ENCODE measurements at regions not wholly inside any gene's neighbourhood (a gene's known extent, or its start where the extent isn't known, plus 50 kb on each side); places are given as distances from the start of the nearest gene placed in this dataset.
A peak's percentile ranks its signal among the peaks of the same experiment; 100 is the strongest.

DNA sequence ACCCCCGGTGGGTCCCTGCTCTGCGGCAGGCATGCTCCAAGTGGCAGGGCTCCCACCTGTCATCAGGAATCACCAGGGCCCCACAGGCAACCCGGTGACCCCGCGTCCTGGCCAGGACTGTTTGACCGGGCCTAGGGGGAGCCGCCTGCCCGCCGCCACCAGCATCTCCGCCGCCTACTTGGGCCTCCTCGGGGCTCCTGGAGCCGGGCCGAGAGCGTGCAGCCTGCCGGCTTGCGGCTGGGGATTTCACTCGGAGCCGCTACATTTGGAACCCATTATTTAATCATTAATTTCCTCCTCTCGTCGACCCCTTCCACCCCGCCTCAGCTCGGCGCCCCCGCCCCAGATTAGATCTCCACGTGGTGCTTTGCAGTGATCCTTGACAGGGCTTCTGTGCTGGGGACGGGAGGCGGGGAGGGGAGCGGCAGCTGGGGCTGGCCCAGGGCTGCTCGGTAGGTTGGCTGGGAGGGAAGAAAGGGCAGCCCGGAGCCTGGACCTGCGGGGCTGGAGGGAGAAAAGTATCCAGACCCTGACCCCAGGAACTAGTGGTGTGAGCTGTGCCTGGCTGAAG, 295.4 kb downstream of the CYP26B1 start:
- Histone ChIP-seq H3K4me3 (no peak overlapping the region), H3K9me3 (no peaks in the 10 kb centered on the region), H3K36me3 (no peaks in the 10 kb centered on the region), H3K27me3 (no peaks in the 10 kb centered on the region), H3K4me1 (no peaks in the 10 kb centered on the region), H3K27ac (no peak overlapping the region)
- peak in 1 of 3 donors; percentile 36 for DNase-seq
- no peak for TF ChIP-seq POLR2A (IDR thresholded peaks at IDR 0.05)
- TF ChIP-seq, protein P1, sequence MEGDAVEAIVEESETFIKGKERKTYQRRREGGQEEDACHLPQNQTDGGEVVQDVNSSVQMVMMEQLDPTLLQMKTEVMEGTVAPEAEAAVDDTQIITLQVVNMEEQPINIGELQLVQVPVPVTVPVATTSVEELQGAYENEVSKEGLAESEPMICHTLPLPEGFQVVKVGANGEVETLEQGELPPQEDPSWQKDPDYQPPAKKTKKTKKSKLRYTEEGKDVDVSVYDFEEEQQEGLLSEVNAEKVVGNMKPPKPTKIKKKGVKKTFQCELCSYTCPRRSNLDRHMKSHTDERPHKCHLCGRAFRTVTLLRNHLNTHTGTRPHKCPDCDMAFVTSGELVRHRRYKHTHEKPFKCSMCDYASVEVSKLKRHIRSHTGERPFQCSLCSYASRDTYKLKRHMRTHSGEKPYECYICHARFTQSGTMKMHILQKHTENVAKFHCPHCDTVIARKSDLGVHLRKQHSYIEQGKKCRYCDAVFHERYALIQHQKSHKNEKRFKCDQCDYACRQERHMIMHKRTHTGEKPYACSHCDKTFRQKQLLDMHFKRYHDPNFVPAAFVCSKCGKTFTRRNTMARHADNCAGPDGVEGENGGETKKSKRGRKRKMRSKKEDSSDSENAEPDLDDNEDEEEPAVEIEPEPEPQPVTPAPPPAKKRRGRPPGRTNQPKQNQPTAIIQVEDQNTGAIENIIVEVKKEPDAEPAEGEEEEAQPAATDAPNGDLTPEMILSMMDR (IDR thresholded peaks at IDR 0.05), result no peak

DNA sequence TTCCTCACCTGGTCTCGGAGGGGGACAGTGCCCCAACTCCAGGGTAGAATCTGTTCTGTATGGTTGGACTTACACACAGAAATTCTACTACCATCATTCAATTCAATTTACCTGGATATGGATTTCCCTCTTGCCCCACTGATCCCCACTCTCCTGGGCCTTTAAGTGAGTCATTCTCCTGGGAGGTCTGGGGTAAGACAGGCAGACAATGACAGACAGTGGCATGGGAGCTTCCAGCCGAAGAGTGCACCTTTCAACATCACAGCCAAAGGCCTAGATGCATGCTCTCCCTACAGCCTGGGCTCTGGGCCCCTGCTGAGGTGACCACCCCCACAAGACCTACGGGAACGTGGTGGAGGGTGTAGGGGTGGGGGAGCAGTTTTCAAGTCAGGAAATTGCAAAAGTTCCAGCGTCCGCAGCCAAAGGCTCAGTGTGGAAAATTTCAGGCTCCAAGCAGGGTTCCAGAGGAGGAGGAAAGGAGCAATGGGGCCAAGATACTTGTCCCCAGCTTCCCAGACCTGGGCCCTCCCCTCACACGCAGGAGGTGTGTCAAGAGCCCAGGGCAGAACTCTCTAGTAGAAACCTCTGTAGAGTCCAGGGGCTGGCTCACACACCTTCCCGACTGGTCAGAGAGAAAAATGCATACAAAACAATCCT, 296.4 kb downstream of the CYP26B1 start:
- peak in 1 of 3 donors; percentile 41 for DNase-seq

DNA sequence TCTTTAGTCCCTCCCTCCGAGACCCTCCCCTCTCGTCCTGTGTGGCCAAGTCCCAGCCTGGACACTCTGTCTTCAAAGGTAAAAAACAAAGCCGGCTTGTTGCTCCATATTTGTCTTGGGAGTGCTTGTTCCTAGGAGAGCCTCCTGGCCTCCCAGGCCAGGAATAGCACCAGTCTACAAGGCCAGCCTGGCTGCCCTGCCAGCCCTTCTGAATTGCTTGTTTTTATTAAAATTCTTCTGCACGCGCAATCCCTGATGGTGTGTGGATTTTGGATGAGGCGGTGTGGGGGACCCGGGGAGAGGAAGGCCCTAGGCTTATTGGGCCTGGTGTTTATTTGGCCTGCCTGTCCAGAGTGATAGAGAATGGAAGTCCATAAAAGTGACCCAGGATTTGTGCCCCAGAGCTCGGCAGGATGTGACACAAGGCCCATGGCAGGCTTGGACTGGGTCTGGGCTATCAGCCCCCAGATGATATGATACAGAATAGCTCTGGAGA, 297.3 kb downstream of the CYP26B1 start:
- Histone ChIP-seq H3K4me3 (no peak overlapping the region), H3K4me1 (no peaks in the 10 kb centered on the region), H3K9me3 (no peaks in the 10 kb centered on the region), H3K27ac (no peak overlapping the region), H3K27me3 (no peaks in the 10 kb centered on the region), H3K36me3 (no peaks in the 10 kb centered on the region)
- TF ChIP-seq, protein P1 (IDR thresholded peaks at IDR 0.05), result no peak
- no peak for TF ChIP-seq POLR2A (IDR thresholded peaks at IDR 0.05)
- DNase-seq, result peak in 1 of 3 donors; percentile 36

More for the DNA sequence above, 296.4 kb downstream of the CYP26B1 start:
- H3K4me3 ChIP-seq, result no peak overlapping the region
- no peaks in the 10 kb centered on the region for H3K4me1 ChIP-seq
- TF ChIP-seq POLR2A (IDR thresholded peaks at IDR 0.05), result no peak
- TF ChIP-seq, protein P1 (IDR thresholded peaks at IDR 0.05), result no peak
- H3K9me3 ChIP-seq, result no peaks in the 10 kb centered on the region
- H3K36me3 ChIP-seq, result no peaks in the 10 kb centered on the region
- H3K27me3 ChIP-seq, result no peaks in the 10 kb centered on the region
- no peak overlapping the region for H3K27ac ChIP-seq

DNA sequence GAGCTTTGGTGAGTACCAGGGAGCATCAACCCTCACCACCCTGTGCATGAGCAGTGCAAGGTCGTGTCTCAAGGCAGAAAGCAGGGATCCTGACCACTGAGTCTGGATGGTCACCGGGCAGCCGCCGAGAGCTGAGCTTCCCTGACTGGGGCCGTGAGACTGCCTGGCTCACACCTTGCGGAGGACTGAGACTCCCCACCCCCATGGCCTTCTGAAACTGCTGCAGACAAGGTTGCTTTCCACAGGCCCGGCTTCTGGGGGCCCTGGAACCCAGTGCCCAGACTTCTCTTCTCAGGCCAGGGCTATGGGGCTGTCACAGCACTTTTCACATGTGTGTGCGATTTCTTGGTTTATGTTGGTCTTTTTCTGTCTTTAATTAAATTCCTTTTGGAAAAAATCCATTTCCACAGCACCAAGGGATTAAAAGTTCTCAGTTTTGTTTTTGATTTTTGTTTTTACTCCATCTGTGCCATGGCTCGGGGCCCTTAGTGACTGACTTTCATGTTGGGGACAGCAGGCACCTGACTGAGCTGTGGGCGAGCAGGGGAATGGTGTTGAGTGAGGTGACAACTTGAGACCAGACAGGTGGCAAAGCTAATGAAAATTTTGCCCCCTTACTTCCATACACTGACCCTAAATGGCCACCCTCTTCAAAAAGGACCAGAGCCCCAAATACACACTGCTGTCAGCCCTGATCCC, 297.9 kb downstream of the CYP26B1 start:
- no peak overlapping the region for H3K27ac ChIP-seq
- no peaks in the 10 kb centered on the region for H3K9me3 ChIP-seq
- H3K4me3 ChIP-seq, result no peak overlapping the region
- DNase-seq, result peak in 1 of 3 donors; percentile 23
- no peaks in the 10 kb centered on the region for H3K36me3 ChIP-seq
- TF ChIP-seq, protein P1 (IDR thresholded peaks at IDR 0.05), result no peak
- no peak for TF ChIP-seq POLR2A (IDR thresholded peaks at IDR 0.05)
- no peaks in the 10 kb centered on the region for H3K27me3 ChIP-seq
- H3K4me1 ChIP-seq, result no peaks in the 10 kb centered on the region

DNA sequence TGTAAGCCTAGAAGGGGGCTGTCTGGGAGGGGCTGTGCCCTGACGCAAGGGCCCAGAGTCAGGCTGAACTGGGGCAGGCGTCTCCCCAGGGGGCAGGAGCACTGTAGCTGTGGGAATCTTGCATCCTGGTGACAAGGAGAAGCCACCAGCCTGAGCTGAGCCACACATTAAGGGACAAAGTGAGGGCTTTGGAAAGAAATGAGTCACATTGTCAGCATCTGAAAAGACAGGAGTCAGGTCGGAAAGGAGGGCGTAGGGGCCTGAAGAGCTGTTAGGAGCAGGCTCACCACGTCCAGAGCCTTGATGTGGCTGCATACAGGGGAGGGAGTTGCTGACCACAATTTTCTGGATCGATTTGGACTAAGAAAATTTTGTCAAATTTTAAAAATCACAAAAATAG, 298.6 kb downstream of the CYP26B1 start:
- no peaks in the 10 kb centered on the region for H3K9me3 ChIP-seq
- H3K27me3 ChIP-seq, result no peaks in the 10 kb centered on the region
- H3K4me3 ChIP-seq, result no peak overlapping the region
- DNase-seq, result no peak
- no peak overlapping the region for H3K27ac ChIP-seq
- TF ChIP-seq, protein P1 (IDR thresholded peaks at IDR 0.05), result no peak
- no peak for TF ChIP-seq POLR2A (IDR thresholded peaks at IDR 0.05)
- no peaks in the 10 kb centered on the region for H3K36me3 ChIP-seq
- no peaks in the 10 kb centered on the region for H3K4me1 ChIP-seq

Data from Peyer's patch (tissue), 4 donors.